Transverse colon (tissue), 4 donors: ENCODE measurements at regions not wholly inside any gene's neighbourhood (a gene's known extent, or its start where the extent isn't known, plus 50 kb on each side); places are given as distances from the start of the nearest gene placed in this dataset.

Experiments used
- POLR2A ChIP-seq: fragments of 450-650 bp; IDR thresholded peaks from one replicate; pipeline ENCODE4 v1.6.1; 2016; ENCODE audit warnings: antibody characterized with exemption, mild to moderate bottlenecking, moderate library complexity
- POLR2AphosphoS5 ChIP-seq, 3 donors: sonication (generic); formaldehyde crosslinking; IDR thresholded peaks; one replicate each; pipeline ENCODE4 v1.6.1; 2016; ENCODE audit warnings: antibody characterized with exemption in 3 of 3
- TF ChIP-seq, protein P1 (sequence below), 5 experiments: fragments of 200-600 bp in 3 of 5; fragments of 450-650 bp in 2 of 5; sonication (generic) in 3 of 5; IDR thresholded peaks; 1 replicate in 2 of 5; 2 replicates in 3 of 5; pipeline ENCODE4 v1.5.1; 2016 to 2017; ENCODE audit warnings: antibody characterized with exemption in 5 of 5, inconsistent platforms in 3 of 5, mild to moderate bottlenecking in 2 of 5, moderate library complexity in 1 of 5

DNA sequence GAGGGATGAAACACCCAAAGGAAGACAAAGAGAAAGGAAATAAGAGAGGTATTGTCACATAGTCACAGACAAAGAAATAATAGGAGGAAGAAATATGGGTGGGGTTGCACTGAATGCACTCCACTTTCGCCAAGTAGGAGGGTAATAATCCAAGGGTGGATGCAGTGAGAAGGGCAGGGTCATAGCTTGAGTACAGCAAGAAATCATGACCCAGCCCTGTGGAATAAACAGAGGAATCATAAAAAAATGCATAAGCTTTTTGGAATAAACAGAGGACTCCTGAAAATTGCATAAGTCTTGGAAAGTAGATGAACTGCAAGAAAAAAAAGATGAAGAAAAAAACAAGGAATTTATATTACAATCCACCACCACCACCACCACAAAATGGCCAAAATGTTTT, 53.1 kb upstream of the CD55 start:
- TF ChIP-seq POLR2A = no peak
- TF ChIP-seq, protein P1, sequence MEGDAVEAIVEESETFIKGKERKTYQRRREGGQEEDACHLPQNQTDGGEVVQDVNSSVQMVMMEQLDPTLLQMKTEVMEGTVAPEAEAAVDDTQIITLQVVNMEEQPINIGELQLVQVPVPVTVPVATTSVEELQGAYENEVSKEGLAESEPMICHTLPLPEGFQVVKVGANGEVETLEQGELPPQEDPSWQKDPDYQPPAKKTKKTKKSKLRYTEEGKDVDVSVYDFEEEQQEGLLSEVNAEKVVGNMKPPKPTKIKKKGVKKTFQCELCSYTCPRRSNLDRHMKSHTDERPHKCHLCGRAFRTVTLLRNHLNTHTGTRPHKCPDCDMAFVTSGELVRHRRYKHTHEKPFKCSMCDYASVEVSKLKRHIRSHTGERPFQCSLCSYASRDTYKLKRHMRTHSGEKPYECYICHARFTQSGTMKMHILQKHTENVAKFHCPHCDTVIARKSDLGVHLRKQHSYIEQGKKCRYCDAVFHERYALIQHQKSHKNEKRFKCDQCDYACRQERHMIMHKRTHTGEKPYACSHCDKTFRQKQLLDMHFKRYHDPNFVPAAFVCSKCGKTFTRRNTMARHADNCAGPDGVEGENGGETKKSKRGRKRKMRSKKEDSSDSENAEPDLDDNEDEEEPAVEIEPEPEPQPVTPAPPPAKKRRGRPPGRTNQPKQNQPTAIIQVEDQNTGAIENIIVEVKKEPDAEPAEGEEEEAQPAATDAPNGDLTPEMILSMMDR (IDR thresholded peaks at IDR 0.05) = no peak
- peak in 1 of 3 donors; percentile 8 for TF ChIP-seq POLR2AphosphoS5 (IDR thresholded peaks at IDR 0.05)
